ENCODE measurements at regions not wholly inside any gene's neighbourhood (a gene's known extent, or its start where the extent isn't known, plus 50 kb on each side); places are given as distances from the start of the nearest gene placed in this dataset.

DNA sequence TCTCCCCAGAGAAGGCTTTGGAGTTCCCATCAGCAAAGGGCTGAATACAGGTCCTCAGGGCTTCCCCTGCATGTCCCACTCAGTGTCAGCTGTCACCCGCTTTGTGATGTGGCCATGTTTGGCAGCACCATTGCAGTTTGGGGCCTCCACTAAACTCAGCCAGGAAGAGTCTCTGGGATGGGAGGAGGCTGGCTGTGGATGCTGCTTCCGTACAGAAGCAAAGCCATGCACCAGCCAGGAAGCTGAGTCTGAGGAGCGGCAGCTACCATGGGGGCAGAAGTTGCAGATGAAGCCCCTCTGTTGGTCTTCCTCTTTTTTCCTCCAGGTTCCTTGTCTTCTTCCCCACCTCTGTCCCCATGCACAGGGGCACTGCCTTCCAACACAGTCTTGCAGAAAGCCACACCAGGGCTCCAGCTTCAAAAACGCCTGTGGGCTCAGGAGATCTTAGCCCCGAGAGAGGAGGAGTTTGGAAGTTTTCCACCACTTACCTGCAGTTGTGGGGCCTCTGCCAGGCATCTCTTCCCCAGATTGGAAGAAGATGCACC, 416.8 kb downstream of the NPHP4 start:
- intact Hi-C loops (cut with DNase I), result no loop called here
- Histone ChIP-seq H3K36me3 (no peaks in the 10 kb centered on the region), H3K27me3 (replicated peaks; ENCODE audit: insufficient read depth) (no peaks in the 10 kb centered on the region), H3K4me1 (replicated peaks) (no peaks in the 10 kb centered on the region), H3K27ac (no peak overlapping the region), H3K9me3 (no peaks in the 10 kb centered on the region), H3K4me3 (no peak overlapping the region)
- 62% methylated on average over 5 of the region's 5 CpGs for WGBS
- DNase-seq (ENCODE audit: low spot score), result no peak
- TF ChIP-seq POLR2AphosphoS5 (IDR thresholded peaks at IDR 0.05) (no peak), POLR2A (IDR thresholded peaks at IDR 0.05) (no peak)
- TF ChIP-seq, protein P1, sequence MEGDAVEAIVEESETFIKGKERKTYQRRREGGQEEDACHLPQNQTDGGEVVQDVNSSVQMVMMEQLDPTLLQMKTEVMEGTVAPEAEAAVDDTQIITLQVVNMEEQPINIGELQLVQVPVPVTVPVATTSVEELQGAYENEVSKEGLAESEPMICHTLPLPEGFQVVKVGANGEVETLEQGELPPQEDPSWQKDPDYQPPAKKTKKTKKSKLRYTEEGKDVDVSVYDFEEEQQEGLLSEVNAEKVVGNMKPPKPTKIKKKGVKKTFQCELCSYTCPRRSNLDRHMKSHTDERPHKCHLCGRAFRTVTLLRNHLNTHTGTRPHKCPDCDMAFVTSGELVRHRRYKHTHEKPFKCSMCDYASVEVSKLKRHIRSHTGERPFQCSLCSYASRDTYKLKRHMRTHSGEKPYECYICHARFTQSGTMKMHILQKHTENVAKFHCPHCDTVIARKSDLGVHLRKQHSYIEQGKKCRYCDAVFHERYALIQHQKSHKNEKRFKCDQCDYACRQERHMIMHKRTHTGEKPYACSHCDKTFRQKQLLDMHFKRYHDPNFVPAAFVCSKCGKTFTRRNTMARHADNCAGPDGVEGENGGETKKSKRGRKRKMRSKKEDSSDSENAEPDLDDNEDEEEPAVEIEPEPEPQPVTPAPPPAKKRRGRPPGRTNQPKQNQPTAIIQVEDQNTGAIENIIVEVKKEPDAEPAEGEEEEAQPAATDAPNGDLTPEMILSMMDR (IDR thresholded peaks at IDR 0.05), result no peak

GRCh38 chr1:5574641-5575040, 417.6 kb downstream of the NPHP4 start:
- no peak overlapping the region for H3K27ac ChIP-seq
- no peak for DNase-seq (ENCODE audit: low spot score)
- intact Hi-C loops (cut with DNase I), result no loop called here
- TF ChIP-seq, protein P1 (IDR thresholded peaks at IDR 0.05), result no peak
- no peak for TF ChIP-seq POLR2AphosphoS5 (IDR thresholded peaks at IDR 0.05)
- H3K27me3 ChIP-seq (replicated peaks; ENCODE audit: insufficient read depth), result no peaks in the 10 kb centered on the region
- no peak overlapping the region for H3K4me3 ChIP-seq
- H3K36me3 ChIP-seq, result no peaks in the 10 kb centered on the region
- H3K9me3 ChIP-seq, result no peaks in the 10 kb centered on the region
- H3K4me1 ChIP-seq (replicated peaks), result no peaks in the 10 kb centered on the region
- 65% methylated on average over 4 of the region's 4 CpGs for WGBS

DNA sequence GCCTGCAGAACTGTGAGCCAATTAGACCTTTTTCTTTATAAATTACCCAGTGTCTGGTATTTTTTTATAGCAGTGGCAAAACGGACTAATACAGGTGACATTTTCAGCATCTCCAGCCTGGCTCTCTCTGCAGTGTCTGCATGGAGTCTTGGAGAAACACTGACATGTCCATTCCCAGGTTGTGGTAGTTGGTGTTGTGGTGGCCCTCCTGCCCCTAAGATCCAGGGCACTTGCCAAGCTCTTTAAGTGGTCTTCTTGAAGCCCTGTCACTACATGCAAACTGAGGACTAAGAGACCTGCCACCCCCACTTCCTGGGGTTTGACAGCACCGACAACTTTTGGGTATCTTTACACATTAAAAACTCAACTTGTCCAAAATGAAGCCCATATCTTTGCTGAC, 419.4 kb downstream of the NPHP4 start:
- H3K4me3 ChIP-seq, result no peak overlapping the region
- no peak for TF ChIP-seq POLR2AphosphoS5 (IDR thresholded peaks at IDR 0.05)
- TF ChIP-seq, protein P1 (IDR thresholded peaks at IDR 0.05), result no peak
- TF ChIP-seq POLR2A (IDR thresholded peaks at IDR 0.05), result no peak
- intact Hi-C loops (cut with DNase I), result no loop called here
- no peaks in the 10 kb centered on the region for H3K9me3 ChIP-seq
- no peak for DNase-seq (ENCODE audit: low spot score)
- no peaks in the 10 kb centered on the region for H3K36me3 ChIP-seq
- no peaks in the 10 kb centered on the region for H3K27me3 ChIP-seq (replicated peaks; ENCODE audit: insufficient read depth)
- no peaks in the 10 kb centered on the region for H3K4me1 ChIP-seq (replicated peaks)
- WGBS, result 78% methylated on average over 2 of the region's 2 CpGs
- no peak overlapping the region for H3K27ac ChIP-seq

GRCh38 chr1:5571861-5572401, 420.3 kb downstream of the NPHP4 start:
- TF ChIP-seq POLR2A (IDR thresholded peaks at IDR 0.05), result no peak
- TF ChIP-seq POLR2AphosphoS5 (IDR thresholded peaks at IDR 0.05), result no peak
- Histone ChIP-seq H3K27ac (no peak overlapping the region), H3K36me3 (no peaks in the 10 kb centered on the region), H3K27me3 (replicated peaks; ENCODE audit: insufficient read depth) (no peaks in the 10 kb centered on the region), H3K9me3 (no peaks in the 10 kb centered on the region), H3K4me3 (no peak overlapping the region), H3K4me1 (replicated peaks) (no peaks in the 10 kb centered on the region)
- WGBS, result 84% methylated on average over 11 of the region's 11 CpGs
- intact Hi-C loops (cut with DNase I), result no loop called here
- DNase-seq (ENCODE audit: low spot score), result no peak

DNA sequence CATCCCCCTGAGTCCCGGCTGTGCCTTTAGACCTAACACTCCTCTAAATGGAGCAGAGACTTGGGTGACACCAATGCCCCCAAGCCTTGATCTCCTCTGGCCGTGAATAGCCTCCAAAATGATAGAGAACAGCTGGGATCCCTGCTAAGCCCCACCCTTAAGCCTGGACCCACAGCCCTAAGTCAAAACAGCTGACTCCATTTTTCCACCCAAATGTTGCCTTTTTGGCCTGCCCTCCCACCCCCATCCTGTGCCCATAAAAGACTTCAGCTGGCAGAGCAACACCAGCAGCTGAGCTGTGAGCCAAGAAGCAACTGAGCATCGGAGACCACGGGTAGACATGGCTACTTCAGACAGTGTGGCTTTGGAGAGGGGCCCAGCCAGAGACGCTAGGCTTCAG, 420.8 kb downstream of the NPHP4 start:
- Histone ChIP-seq H3K36me3 (no peaks in the 10 kb centered on the region), H3K9me3 (no peaks in the 10 kb centered on the region), H3K27ac (no peak overlapping the region), H3K4me3 (no peak overlapping the region), H3K27me3 (replicated peaks; ENCODE audit: insufficient read depth) (no peaks in the 10 kb centered on the region), H3K4me1 (replicated peaks) (no peaks in the 10 kb centered on the region)
- TF ChIP-seq, protein P1 (IDR thresholded peaks at IDR 0.05), result no peak
- no peak for TF ChIP-seq POLR2AphosphoS5 (IDR thresholded peaks at IDR 0.05)
- no peak for TF ChIP-seq POLR2A (IDR thresholded peaks at IDR 0.05)
- intact Hi-C loops (cut with DNase I), result no loop called here
- DNase-seq (ENCODE audit: low spot score), result no peak
- 60% methylated on average over 5 of the region's 5 CpGs for WGBS

All from prostate gland (tissue), 2 donors.